HL-60 (cell line): ENCODE measurements at regions not wholly inside any gene's neighbourhood (a gene's known extent, or its start where the extent isn't known, plus 50 kb on each side); places are given as distances from the start of the nearest gene placed in this dataset.

Experiments used
- DNase-seq, 2 experiments: peaks; one replicate each; pipeline ENCODE4 v3.0.0-alpha.2; 2010 to 2020; ENCODE audit warnings: low read depth in 1 of 2, low spot score in 1 of 2
- H3K27ac ChIP-seq: fragments of 250-450 bp; sonication (Bioruptor Pico); replicated peaks from 2 replicates; pipeline ENCODE4 v1.5.1; 2020; ENCODE audit warnings: mild to moderate bottlenecking, moderate library complexity
- H3K27me3 ChIP-seq: fragments of 250-450 bp; sonication (Bioruptor Pico); 2 replicates; pipeline ENCODE4 v1.5.1; 2021; ENCODE audit warnings: mild to moderate bottlenecking, moderate library complexity; ENCODE audit not compliant: insufficient read depth, poor library complexity, severe bottlenecking
- H3K4me3 ChIP-seq: replicated peaks from 2 replicates; pipeline ENCODE4 v1.5.1; 2011; ENCODE audit warnings: mild to moderate bottlenecking, control low read depth, low read length; ENCODE audit not compliant: insufficient read depth
- CTCF ChIP-seq: IDR thresholded peaks from one replicate; pipeline ENCODE4 v1.5.1; 2011; ENCODE audit warnings: low read length, control low read depth, inconsistent platforms; ENCODE audit not compliant: insufficient read depth
- GABPA ChIP-seq: IDR thresholded peaks from 2 replicates; pipeline ENCODE4 v1.6.1; 2012; ENCODE audit warnings: low read depth
- POLR2AphosphoS5 ChIP-seq: IDR thresholded peaks from 2 replicates; pipeline ENCODE4 v1.6.1; 2012; ENCODE audit warnings: low read depth
- REST ChIP-seq: IDR thresholded peaks from 2 replicates; pipeline ENCODE4 v1.6.1; 2012; ENCODE audit warnings: low read depth; ENCODE audit not compliant: insufficient replicate concordance
- SPI1 ChIP-seq: IDR thresholded peaks from 2 replicates; pipeline ENCODE4 v1.6.1; 2012; ENCODE audit warnings: low read depth, mild to moderate bottlenecking, borderline replicate concordance

- no peak for DNase-seq
- no peaks in the 10 kb centered on the region for H3K27me3 ChIP-seq
- TF ChIP-seq SPI1: no peak
- no peak for TF ChIP-seq GABPA
- TF ChIP-seq POLR2AphosphoS5: no peak
- TF ChIP-seq REST: no peak
- TF ChIP-seq CTCF: no peak
- H3K4me3 ChIP-seq: no peak overlapping the region
- no peak overlapping the region for H3K27ac ChIP-seq
Observed at GRCh38 chr3:111284503-111285183, 213.0 kb downstream of the NECTIN3 start.

- Histone ChIP-seq H3K27me3 (no peaks in the 10 kb centered on the region), H3K4me3 (no peak overlapping the region), H3K27ac (no peak overlapping the region)
- no peak for DNase-seq
- TF ChIP-seq GABPA (no peak), SPI1 (no peak), POLR2AphosphoS5 (no peak), CTCF (no peak), REST (no peak)
Observed at GRCh38 chr3:111285184-111285538, 213.5 kb downstream of the NECTIN3 start.

GRCh38 chr3:111285694-111286093 is 214.1 kb downstream of the NECTIN3 start:
- no peaks in the 10 kb centered on the region for H3K27me3 ChIP-seq
- no peak for TF ChIP-seq GABPA
- no peak for TF ChIP-seq POLR2AphosphoS5
- no peak for TF ChIP-seq REST
- TF ChIP-seq SPI1: no peak
- TF ChIP-seq CTCF: no peak
- no peak for DNase-seq
- H3K27ac ChIP-seq: no peak overlapping the region
- no peak overlapping the region for H3K4me3 ChIP-seq
